Ureter (tissue), 1 donor: ENCODE measurements at regions not wholly inside any gene's neighbourhood (a gene's known extent, or its start where the extent isn't known, plus 50 kb on each side); places are given as distances from the start of the nearest gene placed in this dataset.
"Not testable (repeated sequence)": the region's sequence is repeated elsewhere in the genome, so short reads cannot be mapped to it uniquely, and the experiment has no call there.

Experiments used
- DNase-seq: peaks from one replicate; pipeline ENCODE4 v3.0.0-alpha.2; 2020; ENCODE audit warnings: low spot score
- donor health status: DM: yes; HTN: yes; CAD: no.

- no peak for DNase-seq
Observed at GRCh38 chr5:18220631-18221030, 586.4 kb downstream of the TAF11L14 start.

- DNase-seq = no peak
Observed at GRCh38 chr5:18236386-18236785, 602.1 kb downstream of the TAF11L14 start.

GRCh38 chr5:18238321-18238720 is 604.1 kb downstream of the TAF11L14 start:
- no peak for DNase-seq

- DNase-seq = no peak
Observed at GRCh38 chr5:18240971-18241370, 606.7 kb downstream of the TAF11L14 start.

GRCh38 chr5:18243846-18244245 is 609.6 kb downstream of the TAF11L14 start:
- no peak for DNase-seq

GRCh38 chr5:18244309-18244708 is 610.0 kb downstream of the TAF11L14 start:
- no peak for DNase-seq

GRCh38 chr5:18252559-18252958 is 618.3 kb downstream of the TAF11L14 start:
- no peak for DNase-seq

- DNase-seq = no peak
Observed at GRCh38 chr5:18264126-18264882, 630.0 kb downstream of the TAF11L14 start.

GRCh38 chr5:18270635-18271338 is 636.5 kb downstream of the TAF11L14 start:
- no peak for DNase-seq

GRCh38 chr5:18276939-18277338 is 642.7 kb downstream of the TAF11L14 start:
- DNase-seq = no peak

GRCh38 chr5:18281947-18282581 is 647.8 kb downstream of the TAF11L14 start:
- DNase-seq = no peak

- DNase-seq = no peak
Observed at GRCh38 chr5:18285257-18285656, 651.0 kb downstream of the TAF11L14 start.

- no peak for DNase-seq
Observed at GRCh38 chr5:18292146-18292545, 657.9 kb downstream of the TAF11L14 start.

GRCh38 chr5:18295696-18296095 is 661.4 kb downstream of the TAF11L14 start:
- not testable (repeated sequence) for DNase-seq

- DNase-seq = no peak
Observed at GRCh38 chr5:18299166-18299565, 664.9 kb downstream of the TAF11L14 start.

GRCh38 chr5:18305288-18305924 is 671.1 kb downstream of the TAF11L14 start:
- DNase-seq = no peak

GRCh38 chr5:18311266-18311665 is 677.0 kb downstream of the TAF11L14 start:
- no peak for DNase-seq

- no peak for DNase-seq
Observed at GRCh38 chr5:18312016-18312415, 677.8 kb downstream of the TAF11L14 start.

GRCh38 chr5:18314192-18314778 is 680.0 kb downstream of the TAF11L14 start:
- no peak for DNase-seq

GRCh38 chr5:18321262-18321942 is 687.1 kb downstream of the TAF11L14 start:
- no peak for DNase-seq

GRCh38 chr5:18323891-18324290 is 689.6 kb downstream of the TAF11L14 start:
- no peak for DNase-seq
